Endothelial cell of umbilical vein (primary cell): ENCODE measurements at regions not wholly inside any gene's neighbourhood (a gene's known extent, or its start where the extent isn't known, plus 50 kb on each side); places are given as distances from the start of the nearest gene placed in this dataset.

Experiments used
- BruUV-seq: library from RNA; stranded (reverse); fragments of 400-500 nt; replicated peaks from 2 replicates; lab custom pipeline; 2021; lab: Mats Ljungman, UMichigan
- CTCF ChIA-PET: fragments of 300-600, 350-600 bp; sonication (Branson Sonifier 250); formaldehyde crosslinking; loops from one replicate; lab custom pipeline; 2021; ENCODE audit warnings: antibody characterized with exemption, inconsistent platforms; lab: Charles Lee
- POLR2A ChIA-PET: fragments of 300-600, 350-600 bp; sonication (Branson Sonifier 250); formaldehyde crosslinking; loops from one replicate; lab custom pipeline; 2021; ENCODE audit warnings: antibody characterized with exemption, inconsistent platforms; lab: Charles Lee
- DNase-seq: peaks from one replicate; pipeline ENCODE4 v3.0.0-alpha.2; 2011; ENCODE audit warnings: low read depth, low spot score
- FAIRE-seq: peaks from 2 replicates; lab custom pipeline; 2011; peaks lifted over from hg19 to GRCh38; lab: Jason Lieb, UNC
- H2AFZ ChIP-seq: 2 replicates; pipeline ENCODE4 v1.6.0; 2012; ENCODE audit warnings: low read depth, low read length, control low read depth, inconsistent platforms
- H3K27ac ChIP-seq: 2 replicates; pipeline ENCODE4 v1.5.1; 2011; ENCODE audit warnings: low read depth, mild to moderate bottlenecking, control low read depth, low read length, moderate library complexity; ENCODE audit not compliant: insufficient read depth
- H3K27me3 ChIP-seq, 2 experiments: 2 replicates each; pipeline versions ENCODE4 v1.6.0 to v1.6.1; 2011; ENCODE audit warnings: low read length in 2 of 2, mixed read lengths in 1 of 2; ENCODE audit not compliant: control insufficient read depth in 2 of 2, insufficient read depth in 2 of 2
- H3K36me3 ChIP-seq, 2 experiments: 2 replicates in 1 of 2; 3 replicates in 1 of 2; pipeline ENCODE4 v1.5.1; 2011; ENCODE audit warnings: low read length in 2 of 2, mild to moderate bottlenecking in 1 of 2, moderate library complexity in 1 of 2; ENCODE audit not compliant: control insufficient read depth in 2 of 2, insufficient read depth in 2 of 2; ENCODE audit errors: extremely low read depth in 1 of 2
- H3K4me1 ChIP-seq: 3 replicates; pipeline ENCODE4 v1.5.1; 2011; ENCODE audit warnings: mild to moderate bottlenecking, low read length; ENCODE audit not compliant: control insufficient read depth, insufficient read depth; ENCODE audit errors: extremely low read depth
- H3K4me2 ChIP-seq: 2 replicates; pipeline ENCODE4 v1.6.1; 2011; ENCODE audit warnings: low read length, control low read depth, mixed read lengths; ENCODE audit not compliant: insufficient read depth
- H3K4me3 ChIP-seq, 3 experiments: fragments of 200-600 bp in 1 of 3; sonication (generic), shearing (Covaris generic) in 1 of 3; replicated peaks in 1 of 3; 2 replicates each; pipeline ENCODE4 v1.5.1; 2011 to 2016; ENCODE audit warnings: control low read depth in 3 of 3, low read length in 3 of 3, mild to moderate bottlenecking in 2 of 3, inconsistent platforms in 1 of 3, low read depth in 1 of 3, moderate library complexity in 1 of 3; ENCODE audit not compliant: insufficient read depth in 1 of 3
- H3K79me2 ChIP-seq: 2 replicates; pipeline ENCODE4 v1.6.0; 2012; ENCODE audit warnings: low read length, inconsistent platforms; ENCODE audit not compliant: control insufficient read depth, insufficient read depth
- H3K9ac ChIP-seq: replicated peaks from 2 replicates; pipeline ENCODE3; 2011; ENCODE audit warnings: low read length, control low read depth; ENCODE audit not compliant: insufficient read depth; ENCODE audit errors: extremely low read depth
- H3K9me1 ChIP-seq: replicated peaks from 3 replicates; pipeline ENCODE4 v1.6.0; 2011; ENCODE audit warnings: mild to moderate bottlenecking, low read length; ENCODE audit not compliant: control insufficient read depth, insufficient read depth; ENCODE audit errors: extremely low read depth
- H3K9me3 ChIP-seq: replicated peaks from 2 replicates; pipeline ENCODE4 v1.5.1; 2012; ENCODE audit warnings: low read length, inconsistent platforms; ENCODE audit not compliant: control insufficient read depth, insufficient read depth
- H4K20me1 ChIP-seq: replicated peaks from 2 replicates; pipeline ENCODE3; 2011; ENCODE audit warnings: mild to moderate bottlenecking, low read length; ENCODE audit not compliant: control insufficient read depth, insufficient read depth; ENCODE audit errors: extremely low read depth
- CTCF ChIP-seq, 2 donors: IDR thresholded peaks; 1 replicate in 1 of 2; 2 replicates in 1 of 2; pipeline ENCODE4 v1.5.1; 2011; ENCODE audit warnings: low read length in 2 of 2, mild to moderate bottlenecking in 2 of 2, moderate library complexity in 2 of 2, control low read depth in 1 of 2, inconsistent platforms in 1 of 2, low read depth in 1 of 2; ENCODE audit not compliant: insufficient read depth in 1 of 2; ENCODE audit errors: extremely low read depth in 1 of 2
- EZH2 ChIP-seq: IDR thresholded peaks from 2 replicates; pipeline ENCODE4 v1.6.1; 2012; ENCODE audit warnings: borderline replicate concordance, low read depth, mild to moderate bottlenecking, moderate library complexity, low read length, inconsistent platforms; ENCODE audit not compliant: severe bottlenecking
- FOS ChIP-seq: IDR thresholded peaks from 2 replicates; pipeline ENCODE4 v1.6.1; 2011; ENCODE audit warnings: mild to moderate bottlenecking, low read length, moderate library complexity, borderline replicate concordance; ENCODE audit not compliant: insufficient read depth
- GATA2 ChIP-seq: IDR thresholded peaks from 2 replicates; pipeline ENCODE4 v1.7.0; 2011; ENCODE audit warnings: low read depth, mild to moderate bottlenecking, moderate library complexity, mixed read lengths, low read length; ENCODE audit not compliant: insufficient read length, insufficient read depth
- JUN ChIP-seq: IDR thresholded peaks from 2 replicates; pipeline ENCODE4 v1.6.1; 2011; ENCODE audit warnings: borderline replicate concordance, low read depth; ENCODE audit not compliant: insufficient read length, insufficient read depth
- MAX ChIP-seq: IDR thresholded peaks from 2 replicates; pipeline ENCODE4 v1.6.1; 2011; ENCODE audit not compliant: insufficient read depth, insufficient read length
- MYC ChIP-seq: IDR thresholded peaks from one replicate; pipeline ENCODE4 v1.6.1; 2011; ENCODE audit warnings: mild to moderate bottlenecking, low read depth, low read length
- POLR2A ChIP-seq: IDR thresholded peaks from 2 replicates; pipeline ENCODE4 v1.6.1; 2012; ENCODE audit warnings: low read depth, mild to moderate bottlenecking, control low read depth, low read length
- POLR2AphosphoS5 ChIP-seq: IDR thresholded peaks from 2 replicates; pipeline ENCODE4 v1.6.1; 2012; ENCODE audit warnings: low read depth, mild to moderate bottlenecking, control low read depth, low read length, moderate library complexity; ENCODE audit not compliant: insufficient read depth
- dilution Hi-C: fragments of 300-500 bp; cut with MboI; formaldehyde crosslinking; loops from one replicate; pipeline ENCODE4 v1.15.0; 2019; ENCODE audit warnings: low sequenced_read_pairs; ENCODE audit not compliant: extremely low pct_ligation_motif_present
- intact Hi-C: fragments of 100-400 bp; cut with micrococcal nuclease; formaldehyde crosslinking; loops from one replicate; pipeline ENCODE4 v1.10.0; 2022

- Histone ChIP-seq H4K20me1 (no peaks in the 10 kb centered on the region), H3K79me2 (no peaks in the 10 kb centered on the region), H3K36me3 (no peaks in the 10 kb centered on the region), H2AFZ (no peak overlapping the region), H3K27ac (no peak overlapping the region), H3K27me3 (peaks cover 4 to 8% of the 10 kb centered on the region in 2 experiments), H3K4me2 (no peak overlapping the region), H3K4me1 (no peaks in the 10 kb centered on the region), H3K4me3 (no peak overlapping the region), H3K9me1 (no peaks in the 10 kb centered on the region), H3K9ac (no peak overlapping the region), H3K9me3 (no peaks in the 10 kb centered on the region)
- POLR2A ChIA-PET: no interaction called here
- no peak for TF ChIP-seq POLR2AphosphoS5
- TF ChIP-seq CTCF (IDR thresholded peaks at IDR 0.05; ENCODE audit: extremely low read depth in 1 of 2, insufficient read depth in 1 of 2, low read depth in 1 of 2, low read length in 2 of 2): no peak
- TF ChIP-seq JUN: no peak
- no peak for TF ChIP-seq FOS
- no peak for TF ChIP-seq EZH2
- TF ChIP-seq GATA2: no peak
- TF ChIP-seq POLR2A: no peak
- TF ChIP-seq MAX: no peak
- no peak for TF ChIP-seq MYC
- CTCF ChIA-PET: no interaction called here
- FAIRE-seq (no peak), DNase-seq (no peak)
- dilution Hi-C loops: no loop called here
- no TSS peak for BruUV-seq
- intact Hi-C loops: no loop called here
Observed at GRCh38 chr12:48279601-48280000, 71.1 kb downstream of the ZNF641 start.
